MM.1S (cell line): ENCODE measurements at regions not wholly inside any gene's neighbourhood (a gene's known extent, or its start where the extent isn't known, plus 50 kb on each side); places are given as distances from the start of the nearest gene placed in this dataset.

Source experiments
- CTCF ChIP-seq: fragments of 300-600 bp; sonication (generic); IDR thresholded peaks from 2 replicates; pipeline ENCODE4 v1.5.1; 2016; ENCODE audit warnings: antibody characterized with exemption, low read length, mixed read lengths
- EZH2 ChIP-seq: fragments of 300-600 bp; sonication (generic); optimal IDR thresholded peaks from 2 replicates; pipeline ENCODE3; 2017; ENCODE audit warnings: low read depth, mild to moderate bottlenecking, antibody characterized with exemption, low read length, mixed read lengths

GRCh38 chr5:56517011-56517416 lies 283.9 kb upstream of the ANKRD55 start:
- TF ChIP-seq CTCF: no peak
- TF ChIP-seq EZH2: no peak
